Lower leg skin (tissue), 4 donors: ENCODE measurements at regions not wholly inside any gene's neighbourhood (a gene's known extent, or its start where the extent isn't known, plus 50 kb on each side); places are given as distances from the start of the nearest gene placed in this dataset.
"Not testable (repeated sequence)": the region's sequence is repeated elsewhere in the genome, so short reads cannot be mapped to it uniquely, and the experiment has no call there.

Source experiments
- DNase-seq, 2 donors: peaks; one replicate each; pipeline ENCODE4 v3.0.0-alpha.2; 2019; ENCODE audit warnings: low spot score in 2 of 2
- H3K4me3 ChIP-seq: fragments of 200-600 bp; sonication (generic); 2 replicates; pipeline ENCODE4 v1.5.1; 2017; ENCODE audit warnings: mild to moderate bottlenecking, low read depth; ENCODE audit not compliant: poor library complexity, severe bottlenecking
- CTCF ChIP-seq, 3 donors: fragments of 450-650 bp; IDR thresholded peaks; one replicate each; pipeline ENCODE4 v1.5.1; 2016; ENCODE audit warnings: antibody characterized with exemption in 3 of 3, mild to moderate bottlenecking in 3 of 3, moderate library complexity in 2 of 3
- POLR2A ChIP-seq, 2 donors: fragments of 450-650 bp; IDR thresholded peaks; one replicate each; pipeline ENCODE4 v1.6.1; 2016 to 2017; ENCODE audit warnings: antibody characterized with exemption in 2 of 2, mild to moderate bottlenecking in 1 of 2, moderate library complexity in 1 of 2
- WGBS, 2 donors: methylation state at CpG; one replicate each; pipeline ENCODE4 v1.1.5; 2018; 5-methylcytosine and 5-hydroxymethylcytosine counted together
- intact Hi-C: fragments of 100-400 bp; cut with DNase I; formaldehyde crosslinking; loops from one replicate; pipeline ENCODE4 v1.15.0; 2023; ENCODE audit warnings: low total_unique reads

- DNase-seq, H3K4me3 ChIP-seq, intact Hi-C loops: not testable (repeated sequence)
- WGBS, 2 donors = 73 to 74% methylated on average over 2 of the region's 2 CpGs
These were observed 115.0 kb upstream of the NBPF11 start for GRCh38 chr1:148267066-148267465.

- TF ChIP-seq POLR2A (IDR thresholded peaks at IDR 0.05) (no peak), CTCF (IDR thresholded peaks at IDR 0.05) (no peak)
- 37 to 45% methylated on average over 27 to 29 of the region's 29 CpGs for WGBS, 2 donors
- intact Hi-C loops = no loop called here
- DNase-seq = no peak
- no peak overlapping the region for H3K4me3 ChIP-seq
These were observed 112.5 kb upstream of the NBPF11 start for GRCh38 chr1:148264374-148265276.

- intact Hi-C loops = no loop called here
- DNase-seq = no peak
- 3 to 6% methylated on average over 17 of the region's 17 CpGs for WGBS, 2 donors
- H3K4me3 ChIP-seq = peak overlapping the region; percentile 30
- no peak for TF ChIP-seq POLR2A (IDR thresholded peaks at IDR 0.05)
- no peak for TF ChIP-seq CTCF (IDR thresholded peaks at IDR 0.05)
These were observed 111.8 kb upstream of the NBPF11 start for GRCh38 chr1:148263906-148264255.

- TF ChIP-seq CTCF (IDR thresholded peaks at IDR 0.05) = no peak
- no peak for TF ChIP-seq POLR2A (IDR thresholded peaks at IDR 0.05)
- WGBS, 2 donors = 1% methylated on average over 43 of the region's 43 CpGs
- DNase-seq = peak; percentile 64 to 94
- H3K4me3 ChIP-seq = peak overlapping the region; percentile 30
- intact Hi-C loops = no loop called here
These were observed 111.2 kb upstream of the NBPF11 start for GRCh38 chr1:148263128-148263905.

GRCh38 chr1:148261684-148262083 is 109.6 kb upstream of the NBPF11 start:
- DNase-seq, H3K4me3 ChIP-seq, intact Hi-C loops: not testable (repeated sequence)
- 86 to 88% methylated on average over 3 of the region's 3 CpGs for WGBS, 2 donors

GRCh38 chr1:148257886-148258285 is 105.8 kb upstream of the NBPF11 start:
- DNase-seq, H3K4me3 ChIP-seq, intact Hi-C loops: not testable (repeated sequence)
- 55 to 60% methylated on average over 4 of the region's 4 CpGs for WGBS, 2 donors

- 29 to 40% methylated on average over 16 of the region's 16 CpGs for WGBS, 2 donors
- H3K4me3 ChIP-seq, intact Hi-C loops, DNase-seq: not testable (repeated sequence)
These were observed 102.7 kb upstream of the NBPF11 start for GRCh38 chr1:148254611-148255429.

GRCh38 chr1:148253808-148254207 is 101.7 kb upstream of the NBPF11 start:
- intact Hi-C loops, H3K4me3 ChIP-seq, DNase-seq: not testable (repeated sequence)
- 64% methylated on average over 1 of the region's 2 CpGs for WGBS, 2 donors

- H3K4me3 ChIP-seq, intact Hi-C loops, DNase-seq: not testable (repeated sequence)
- WGBS, 2 donors = 80 to 92% methylated on average over 1 of the region's 2 CpGs
These were observed 96.7 kb upstream of the NBPF11 start for GRCh38 chr1:148248798-148249197.

GRCh38 chr1:148246258-148246861 is 94.3 kb upstream of the NBPF11 start:
- intact Hi-C loops, H3K4me3 ChIP-seq: not testable (repeated sequence)
- peak in 1 of 2 donors; percentile 20 for DNase-seq
- 34 to 56% methylated on average over 20 to 23 of the region's 46 CpGs for WGBS, 2 donors
